HG02885 (cell line): ENCODE measurements at regions not wholly inside any gene's neighbourhood (a gene's known extent, or its start where the extent isn't known, plus 50 kb on each side); places are given as distances from the start of the nearest gene placed in this dataset.
A peak's percentile ranks its signal among the peaks of the same experiment; 100 is the strongest.
"Not testable (repeated sequence)": the region's sequence is repeated elsewhere in the genome, so short reads cannot be mapped to it uniquely, and the experiment has no call there.

ENCODE experiments used
- ATAC-seq: cut with Tn5 transposase; IDR thresholded peaks from one replicate; pipeline ENCODE4 v1.9.1; 2021; ENCODE audit warnings: mild to moderate bottlenecking; ENCODE audit not compliant: unreplicated experiment, poor library complexity

- peak; percentile 97 for ATAC-seq
These were observed 344.0 kb downstream of the PIK3C3 start for GRCh38 chr18:42298759-42299675.

GRCh38 chr18:42305869-42306593 is 351.0 kb downstream of the PIK3C3 start:
- no peak for ATAC-seq

- no peak for ATAC-seq
These were observed 351.6 kb downstream of the PIK3C3 start for GRCh38 chr18:42306594-42306980.

- no peak for ATAC-seq
These were observed 355.9 kb downstream of the PIK3C3 start for GRCh38 chr18:42310956-42311355.

GRCh38 chr18:42326752-42327151 is 371.7 kb downstream of the PIK3C3 start:
- ATAC-seq: no peak

GRCh38 chr18:42328931-42329330 is 373.9 kb downstream of the PIK3C3 start:
- no peak for ATAC-seq

- no peak for ATAC-seq
These were observed 375.3 kb downstream of the PIK3C3 start for GRCh38 chr18:42330296-42330695.

GRCh38 chr18:42333558-42333957 is 378.5 kb downstream of the PIK3C3 start:
- ATAC-seq: no peak

GRCh38 chr18:42334931-42335330 is 379.9 kb downstream of the PIK3C3 start:
- no peak for ATAC-seq

GRCh38 chr18:42336139-42336538 is 381.1 kb downstream of the PIK3C3 start:
- no peak for ATAC-seq

- ATAC-seq: not testable (repeated sequence)
These were observed 382.3 kb downstream of the PIK3C3 start for GRCh38 chr18:42337337-42337736.

- ATAC-seq: no peak
These were observed 383.6 kb downstream of the PIK3C3 start for GRCh38 chr18:42338683-42339082.

- no peak for ATAC-seq
These were observed 384.3 kb downstream of the PIK3C3 start for GRCh38 chr18:42339372-42339771.

- ATAC-seq: no peak
These were observed 385.5 kb downstream of the PIK3C3 start for GRCh38 chr18:42340423-42341009.

GRCh38 chr18:42341423-42341822 is 386.4 kb downstream of the PIK3C3 start:
- no peak for ATAC-seq

GRCh38 chr18:42348722-42349121 is 393.7 kb downstream of the PIK3C3 start:
- ATAC-seq: no peak

GRCh38 chr18:42351455-42351854 is 396.4 kb downstream of the PIK3C3 start:
- ATAC-seq: no peak

GRCh38 chr18:42360716-42361115 is 405.7 kb downstream of the PIK3C3 start:
- ATAC-seq: no peak

GRCh38 chr18:42363446-42364441 is 408.7 kb downstream of the PIK3C3 start:
- no peak for ATAC-seq

GRCh38 chr18:42364766-42365165 is 409.7 kb downstream of the PIK3C3 start:
- ATAC-seq: no peak
